ENCODE measurements at regions not wholly inside any gene's neighbourhood (a gene's known extent, or its start where the extent isn't known, plus 50 kb on each side); places are given as distances from the start of the nearest gene placed in this dataset.
"Not testable (repeated sequence)": the region's sequence is repeated elsewhere in the genome, so short reads cannot be mapped to it uniquely, and the experiment has no call there.

DNA sequence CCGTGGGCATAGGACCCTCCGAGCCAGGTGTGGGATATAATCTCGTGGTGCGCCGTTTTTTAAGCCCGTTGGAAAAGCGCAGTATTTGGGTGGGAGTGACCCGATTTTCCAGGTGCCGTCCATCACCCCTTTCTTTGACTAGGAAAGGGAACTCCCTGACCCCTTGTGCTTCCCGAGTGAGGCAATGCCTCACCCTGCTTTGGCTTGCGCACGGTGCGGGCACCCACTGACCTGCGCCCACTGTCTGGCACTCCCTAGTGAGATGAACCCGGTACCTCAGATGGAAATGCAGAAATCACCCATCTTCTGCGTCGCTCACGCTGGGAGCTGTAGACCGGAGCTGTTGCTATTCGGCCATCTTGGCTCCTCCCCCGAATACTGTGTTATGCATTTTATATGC is 575.0 kb downstream of the PDHA2 start:
- TF ChIP-seq, protein P1, sequence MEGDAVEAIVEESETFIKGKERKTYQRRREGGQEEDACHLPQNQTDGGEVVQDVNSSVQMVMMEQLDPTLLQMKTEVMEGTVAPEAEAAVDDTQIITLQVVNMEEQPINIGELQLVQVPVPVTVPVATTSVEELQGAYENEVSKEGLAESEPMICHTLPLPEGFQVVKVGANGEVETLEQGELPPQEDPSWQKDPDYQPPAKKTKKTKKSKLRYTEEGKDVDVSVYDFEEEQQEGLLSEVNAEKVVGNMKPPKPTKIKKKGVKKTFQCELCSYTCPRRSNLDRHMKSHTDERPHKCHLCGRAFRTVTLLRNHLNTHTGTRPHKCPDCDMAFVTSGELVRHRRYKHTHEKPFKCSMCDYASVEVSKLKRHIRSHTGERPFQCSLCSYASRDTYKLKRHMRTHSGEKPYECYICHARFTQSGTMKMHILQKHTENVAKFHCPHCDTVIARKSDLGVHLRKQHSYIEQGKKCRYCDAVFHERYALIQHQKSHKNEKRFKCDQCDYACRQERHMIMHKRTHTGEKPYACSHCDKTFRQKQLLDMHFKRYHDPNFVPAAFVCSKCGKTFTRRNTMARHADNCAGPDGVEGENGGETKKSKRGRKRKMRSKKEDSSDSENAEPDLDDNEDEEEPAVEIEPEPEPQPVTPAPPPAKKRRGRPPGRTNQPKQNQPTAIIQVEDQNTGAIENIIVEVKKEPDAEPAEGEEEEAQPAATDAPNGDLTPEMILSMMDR (conservative IDR thresholded peaks at IDR 0.05; ENCODE audit: low read depth in 2 of 2): not testable (repeated sequence)
- TF ChIP-seq JUNB (IDR thresholded peaks at IDR 0.05; ENCODE audit: unreplicated experiment); POLR2AphosphoS5 (IDR thresholded peaks at IDR 0.05; ENCODE audit: low read depth); EZH2 (IDR thresholded peaks at IDR 0.05; ENCODE audit: low read depth, unreplicated experiment): not testable (repeated sequence)

Data from GM23338 (cell line).